Suppressor macrophage treated with lipopolysaccharide for 1 hour (primary cell): ENCODE measurements at regions not wholly inside any gene's neighbourhood (a gene's known extent, or its start where the extent isn't known, plus 50 kb on each side); places are given as distances from the start of the nearest gene placed in this dataset.
"Not testable (repeated sequence)": the region's sequence is repeated elsewhere in the genome, so short reads cannot be mapped to it uniquely, and the experiment has no call there.

Experiments
- DNase-seq, 3 donors: peaks; one replicate each; pipeline ENCODE4 v3.0.0-alpha.2; 2020 to 2022

DNA sequence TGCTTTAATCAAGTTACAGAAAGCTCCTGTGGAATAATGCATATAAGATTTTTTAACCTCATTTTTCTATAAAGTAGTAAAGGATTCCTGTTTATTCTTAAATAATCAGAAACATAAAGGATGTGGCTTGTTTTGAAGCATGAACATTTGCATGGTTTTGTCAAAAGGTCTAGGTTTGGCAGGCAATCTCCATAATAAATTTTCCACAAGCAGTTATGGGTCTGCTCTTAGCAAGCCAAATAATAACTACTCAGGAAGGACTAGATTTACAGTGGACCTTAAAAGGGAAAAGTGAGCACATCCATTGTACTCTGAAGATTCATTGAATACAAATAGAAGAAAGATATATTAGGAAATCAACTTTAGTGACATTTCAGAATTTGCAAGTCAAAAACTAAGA is 407.3 kb upstream of the CBLB start:
- DNase-seq = no peak

DNA sequence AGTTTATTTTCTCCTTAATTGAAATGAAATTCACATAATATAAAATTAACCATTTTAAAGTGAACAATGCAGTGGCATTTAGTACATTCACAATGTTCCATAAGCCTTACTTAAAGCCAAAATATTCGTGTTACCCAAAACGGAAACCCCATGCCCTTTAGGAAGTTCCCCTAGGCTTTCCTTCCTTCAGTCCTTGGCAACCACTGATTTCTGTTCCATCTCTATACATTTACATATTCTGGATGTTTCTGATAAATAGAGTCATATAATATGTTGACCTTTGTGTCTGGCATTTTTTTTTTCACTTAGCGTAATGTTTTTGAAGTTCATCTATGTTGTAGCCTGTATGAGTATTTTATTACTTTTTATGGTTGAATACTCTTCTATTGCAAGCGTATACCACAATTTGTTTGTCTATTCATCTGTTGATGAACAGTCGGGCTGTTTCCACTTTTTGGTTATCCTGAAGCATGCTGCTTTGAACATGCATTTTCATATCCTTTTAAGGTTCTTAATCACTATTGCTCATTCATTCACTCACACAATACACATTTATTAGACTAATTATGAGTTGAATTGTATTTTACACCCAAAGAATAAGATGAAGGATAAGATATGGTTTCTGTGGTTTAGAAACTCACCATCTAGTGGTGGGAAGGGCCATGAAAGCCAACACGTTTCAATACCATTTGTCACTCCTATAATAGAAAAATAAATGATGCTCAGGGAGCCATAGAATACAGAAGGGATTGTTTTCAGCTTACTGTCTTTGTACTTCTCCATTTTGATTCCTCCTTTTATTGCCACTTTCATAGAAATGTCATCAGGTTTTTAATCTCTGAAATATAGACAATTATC is 408.2 kb upstream of the CBLB start:
- DNase-seq = no peak

DNA sequence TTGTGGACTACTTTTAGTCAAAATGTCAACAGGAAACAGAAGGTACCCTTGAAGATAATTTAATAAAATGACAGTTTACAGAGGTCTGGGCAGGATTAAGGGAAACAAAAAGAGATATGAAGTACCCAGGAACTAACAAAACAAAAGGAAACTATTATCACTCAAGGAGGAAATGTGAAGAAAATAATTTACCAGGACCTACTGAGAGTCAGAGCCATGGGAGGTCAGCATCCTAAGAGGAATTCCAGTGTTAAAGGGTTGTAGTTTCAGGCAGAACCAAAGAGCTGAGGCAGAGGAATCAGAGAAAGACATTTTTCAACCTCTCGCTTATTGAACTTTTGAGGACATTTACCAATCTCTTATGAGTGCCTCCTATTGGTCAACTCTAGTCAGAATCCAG is 408.9 kb upstream of the CBLB start:
- DNase-seq = no peak

DNA sequence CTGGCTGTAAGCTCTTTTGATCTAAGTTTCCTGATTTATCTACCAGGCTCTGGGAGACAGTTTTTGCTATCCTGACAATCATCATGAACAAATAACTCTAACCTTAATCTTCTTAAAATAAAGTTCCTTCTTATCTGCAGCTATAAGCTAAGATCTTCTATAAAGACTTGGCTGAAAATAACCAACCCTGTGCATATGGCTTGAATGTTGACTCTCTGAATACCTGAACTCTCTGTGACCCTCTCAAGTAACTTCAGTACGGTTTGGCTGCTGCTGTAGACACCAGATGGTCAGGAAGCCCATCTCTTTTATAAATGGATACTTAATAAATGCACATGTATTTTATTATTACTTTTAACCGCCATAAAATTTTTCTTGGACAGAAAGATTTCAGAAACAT is 412.4 kb upstream of the CBLB start:
- DNase-seq = no peak

DNA sequence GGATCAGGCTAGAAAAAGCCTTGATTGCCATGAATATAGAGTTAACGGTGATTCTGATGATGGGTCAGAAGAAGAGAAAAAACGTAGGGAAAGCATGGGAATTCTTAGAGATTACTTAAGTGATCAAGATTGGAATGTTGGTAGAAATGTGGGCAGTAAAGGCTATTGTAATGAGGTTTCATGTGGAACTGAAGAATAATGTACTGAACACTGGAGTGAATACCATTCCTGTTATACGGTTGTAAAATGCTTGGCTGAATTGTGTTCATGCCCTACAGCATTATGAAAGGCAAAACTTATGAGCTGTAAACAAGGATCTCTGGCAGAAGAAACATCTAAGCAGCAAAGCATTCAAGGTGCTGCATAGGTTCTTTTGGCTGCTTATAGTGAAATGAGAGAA is 414.1 kb upstream of the CBLB start:
- no peak for DNase-seq

DNA sequence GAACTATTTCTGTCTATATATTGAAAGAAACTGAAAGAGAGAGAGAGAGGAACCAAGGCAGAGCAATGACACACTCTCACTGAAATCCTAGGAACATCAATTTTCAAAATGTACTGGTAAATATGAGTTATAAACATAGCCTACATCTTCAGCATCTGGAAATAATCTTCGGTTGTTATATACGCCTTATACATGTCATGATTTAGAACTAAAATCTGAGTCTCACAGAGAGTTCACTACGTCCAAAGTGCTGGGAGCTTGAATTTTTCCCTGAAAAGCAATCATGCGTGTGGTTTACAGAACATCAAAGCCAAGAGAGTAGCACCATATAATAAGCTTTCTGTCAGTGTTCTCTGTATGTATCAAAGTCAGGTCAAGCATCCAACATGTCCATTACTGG is 420.0 kb upstream of the CBLB start:
- no peak for DNase-seq

DNA sequence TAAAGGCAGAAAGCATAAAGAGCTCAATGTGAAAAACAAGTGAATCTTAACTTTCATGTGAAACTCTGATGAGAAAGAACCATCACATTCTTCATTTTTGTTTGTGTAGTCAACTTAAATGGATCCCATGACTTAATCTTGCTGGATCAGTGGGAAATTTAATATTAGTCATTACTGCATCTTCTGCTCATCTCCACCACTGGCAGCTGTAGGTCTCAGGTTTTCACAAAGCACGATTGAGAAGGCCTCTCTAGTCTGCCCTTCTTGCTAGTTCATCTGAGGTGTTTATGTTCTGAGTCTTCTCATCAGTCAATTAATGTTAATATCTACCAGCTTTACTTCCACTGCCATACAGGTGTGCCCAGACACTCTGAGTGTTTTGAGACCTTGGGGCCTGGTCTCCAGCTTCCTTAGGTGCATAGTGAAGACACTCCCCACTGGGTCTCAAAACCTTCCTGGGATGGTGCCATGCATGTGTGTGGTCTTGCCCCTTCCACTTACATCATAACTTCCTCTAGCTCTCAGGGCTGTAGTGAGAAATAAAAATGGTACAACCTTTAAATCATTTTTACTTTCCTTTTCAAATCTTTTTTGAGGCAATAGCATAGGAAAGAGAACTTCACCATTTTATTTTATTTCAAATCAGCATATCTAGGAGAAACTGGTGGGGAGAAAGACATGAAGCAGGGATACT is 421.6 kb upstream of the CBLB start:
- DNase-seq = no peak

DNA sequence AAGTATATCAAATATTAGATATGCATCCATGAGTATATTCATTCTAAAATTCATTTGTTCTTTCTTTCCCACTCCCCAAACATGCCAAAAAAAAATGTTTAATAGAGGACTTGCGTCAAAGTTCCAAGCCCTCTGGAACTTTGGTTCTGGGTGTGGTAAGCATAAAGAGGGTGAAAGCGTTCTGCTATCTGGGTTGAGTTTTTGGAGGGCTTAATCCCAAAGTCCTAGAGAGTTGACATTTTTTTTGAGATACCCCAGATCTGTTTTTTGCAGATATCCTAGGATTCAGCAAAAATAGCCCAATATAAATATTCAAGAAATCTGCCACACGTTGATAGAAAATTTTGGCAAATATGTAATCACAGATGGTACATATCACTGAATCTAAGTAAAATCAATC is 424.3 kb upstream of the CBLB start:
- DNase-seq = no peak

DNA sequence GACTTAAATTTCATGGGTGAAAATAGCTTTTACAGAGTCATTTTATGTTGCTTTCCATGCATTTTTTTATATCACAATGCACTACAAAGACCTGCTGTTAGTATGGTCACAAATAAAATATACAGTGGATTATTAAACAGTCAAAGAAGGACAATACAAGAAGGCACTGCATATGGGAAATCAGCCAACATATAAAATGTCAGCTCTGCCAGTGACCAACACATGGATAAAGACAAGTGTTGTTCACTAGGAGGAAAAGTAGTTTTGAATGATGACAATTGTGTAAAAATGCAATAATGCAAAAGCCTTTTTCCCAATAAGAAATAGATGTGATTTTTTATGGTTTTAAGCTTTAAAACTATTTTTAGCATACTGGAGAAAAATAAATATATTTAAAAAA is 425.3 kb upstream of the CBLB start:
- DNase-seq = no peak

DNA sequence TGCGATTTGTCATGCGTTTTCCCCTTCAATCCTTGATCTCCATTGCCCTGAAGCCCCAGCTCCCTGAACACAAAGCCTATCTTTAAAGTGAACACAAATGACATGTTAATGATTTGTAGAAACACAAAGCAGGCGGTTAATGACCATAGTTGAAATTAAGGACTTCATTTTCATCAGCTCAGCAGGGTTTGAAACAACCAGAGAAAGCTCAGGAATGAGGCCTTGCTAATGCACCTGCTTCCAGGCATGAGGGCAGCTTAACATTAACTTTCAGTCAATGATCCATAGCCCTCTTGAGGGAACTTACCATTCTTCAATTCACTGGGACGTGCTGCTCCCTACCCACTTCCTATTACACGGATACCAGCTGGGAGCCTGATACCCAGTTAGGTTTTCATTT is 427.2 kb upstream of the CBLB start:
- no peak for DNase-seq

DNA sequence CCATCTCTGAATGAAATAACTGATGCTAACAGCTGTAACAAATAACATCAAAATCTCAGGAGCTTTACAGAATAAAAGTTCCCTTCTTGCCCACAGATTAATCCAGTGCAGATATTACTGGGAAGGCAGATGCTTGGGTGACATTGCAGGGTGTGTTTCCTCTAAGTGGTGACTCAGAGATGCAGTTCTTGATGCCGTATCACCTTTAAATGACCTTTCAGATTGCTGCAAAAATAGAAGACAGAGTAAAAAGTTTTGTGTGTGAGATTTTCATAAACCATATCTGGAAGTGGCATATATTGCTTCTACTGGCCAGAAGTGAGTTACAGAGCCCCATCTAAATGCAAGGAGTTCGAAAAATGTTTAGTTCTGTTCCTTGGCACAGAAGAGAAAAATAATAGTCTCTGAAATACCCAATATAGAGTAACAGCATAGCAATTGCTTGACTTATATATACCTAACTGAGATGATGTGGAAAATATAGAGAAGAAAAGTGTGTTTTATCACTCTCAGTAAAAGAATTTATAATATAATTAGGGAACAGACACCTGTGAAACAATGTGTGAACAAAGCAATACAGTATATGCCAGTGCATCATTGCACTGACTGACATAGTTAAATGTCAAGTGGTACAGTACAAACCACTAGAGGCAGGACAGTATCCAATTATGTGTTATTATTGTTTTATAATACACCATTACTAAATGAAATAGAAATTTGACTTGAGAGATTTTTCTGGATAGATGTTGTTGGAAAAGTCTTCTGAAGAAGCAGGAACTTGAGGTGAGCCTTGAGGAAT is 430.7 kb upstream of the CBLB start:
- no peak for DNase-seq

DNA sequence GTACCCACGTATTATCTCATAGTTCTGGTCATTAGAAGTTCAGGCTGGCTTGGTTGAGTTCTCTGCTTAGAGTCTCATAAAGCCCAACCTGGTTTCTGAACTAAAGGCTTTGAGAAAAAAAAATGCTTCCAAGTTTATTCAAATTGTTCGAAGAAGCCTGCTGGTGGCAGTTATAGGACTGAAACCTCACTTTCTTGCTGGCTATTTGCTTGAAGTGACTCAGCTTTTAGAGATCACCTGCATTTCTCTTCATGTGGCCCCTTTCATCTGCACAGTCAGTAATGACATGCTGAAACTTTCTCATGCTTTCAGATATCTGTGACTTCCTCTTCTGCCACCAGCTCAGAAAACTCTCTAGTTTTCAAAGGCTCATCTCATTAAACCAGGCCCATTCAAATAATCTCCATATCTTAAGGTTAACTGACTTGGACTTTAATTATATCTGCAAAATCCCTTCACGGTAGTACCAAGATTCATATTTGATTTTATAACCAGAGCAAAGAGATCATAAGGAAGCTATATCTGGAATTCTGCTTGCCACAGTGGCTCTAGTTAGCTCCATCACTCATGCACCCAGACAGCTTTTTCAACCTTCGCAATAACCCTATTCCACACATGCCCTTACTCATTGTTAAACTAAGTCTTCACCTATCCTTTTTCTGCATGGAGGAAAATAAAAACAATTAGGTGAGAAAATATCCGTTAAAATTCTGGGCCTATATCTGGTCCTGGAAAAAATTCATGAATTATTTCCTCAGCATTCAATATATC is 433.8 kb upstream of the CBLB start:
- DNase-seq = no peak

DNA sequence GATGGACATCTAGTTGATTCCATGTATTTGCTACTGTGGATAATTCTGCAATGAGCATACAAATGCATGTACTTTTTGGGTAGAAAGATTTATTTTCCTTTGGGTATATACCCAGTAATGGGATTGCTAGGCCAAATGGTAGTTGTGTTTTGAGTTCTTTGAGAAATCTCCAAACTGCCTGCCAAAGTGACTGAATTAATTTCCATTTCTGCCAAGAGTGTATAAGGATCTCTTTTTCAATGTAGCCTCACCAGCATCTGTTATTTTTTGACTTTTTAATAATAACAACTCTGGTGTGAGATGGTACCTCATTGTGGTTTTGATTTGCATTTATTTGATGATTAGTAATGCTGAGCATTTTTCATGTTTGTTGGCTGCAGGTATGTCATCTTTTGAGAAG is 435.0 kb upstream of the CBLB start:
- DNase-seq = no peak

DNA sequence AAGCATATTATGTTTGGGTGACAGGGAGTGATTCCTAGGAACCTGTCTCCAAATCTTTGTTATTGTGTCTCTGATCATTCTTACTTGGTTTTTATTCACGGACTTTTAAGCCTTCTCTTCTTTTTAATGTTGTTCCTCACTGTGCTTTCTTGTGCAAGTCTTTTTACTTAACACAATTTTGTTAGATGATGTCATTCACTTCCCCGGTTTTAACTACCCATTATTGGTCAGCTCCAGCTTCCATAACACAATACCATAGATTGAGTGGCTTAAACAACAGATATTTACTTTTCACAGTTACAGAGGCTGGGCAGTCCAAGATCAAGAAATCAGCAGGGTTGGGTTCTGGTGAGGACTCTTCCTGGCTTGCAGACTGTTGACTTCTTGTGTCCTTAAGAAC is 436.3 kb upstream of the CBLB start:
- DNase-seq = no peak

DNA sequence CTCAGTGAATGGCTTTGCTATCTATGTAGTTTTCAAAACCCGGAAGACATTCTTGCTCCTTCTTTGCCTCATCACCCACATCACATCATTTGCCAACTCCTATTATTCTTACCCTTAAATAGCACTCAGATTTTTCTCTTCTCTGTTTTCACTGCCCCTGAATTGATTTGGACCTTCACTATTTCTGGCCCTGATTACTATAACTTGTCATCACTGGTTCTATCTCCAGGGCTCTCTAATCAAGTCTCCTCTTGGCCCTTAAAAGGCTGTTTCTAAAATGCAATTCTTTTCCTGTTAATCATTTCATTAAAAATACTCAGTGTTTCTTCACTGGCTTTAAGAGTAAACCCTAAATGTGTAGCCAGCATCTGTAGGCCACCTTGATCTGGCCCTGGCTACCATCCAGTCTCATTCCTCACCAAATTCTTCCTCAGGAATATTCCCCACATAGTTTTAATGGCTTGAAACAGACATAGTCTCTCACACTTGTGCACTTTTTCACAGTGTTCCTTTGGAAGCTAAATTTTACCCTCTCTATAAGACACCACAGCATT is 437.1 kb upstream of the CBLB start:
- DNase-seq = no peak

DNA sequence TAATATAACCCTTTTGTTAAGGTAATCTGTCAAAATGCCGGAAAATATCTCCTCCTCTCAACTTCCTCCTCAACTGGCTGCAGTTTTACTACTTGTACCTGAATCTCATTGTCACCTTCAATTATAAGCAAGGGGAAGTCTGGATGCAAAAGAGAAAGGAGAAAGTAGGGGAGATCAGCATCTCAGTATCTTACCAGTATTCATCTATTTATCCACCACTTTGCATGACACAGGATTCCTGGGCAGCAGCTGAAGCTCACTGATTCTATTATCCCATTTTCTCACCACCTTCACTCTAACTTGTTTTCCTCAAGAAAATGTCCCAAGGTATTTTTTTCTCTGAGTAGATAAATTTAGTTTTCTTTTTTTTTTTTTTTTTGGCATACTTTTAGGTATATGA is 440.5 kb upstream of the CBLB start:
- DNase-seq = no peak

DNA sequence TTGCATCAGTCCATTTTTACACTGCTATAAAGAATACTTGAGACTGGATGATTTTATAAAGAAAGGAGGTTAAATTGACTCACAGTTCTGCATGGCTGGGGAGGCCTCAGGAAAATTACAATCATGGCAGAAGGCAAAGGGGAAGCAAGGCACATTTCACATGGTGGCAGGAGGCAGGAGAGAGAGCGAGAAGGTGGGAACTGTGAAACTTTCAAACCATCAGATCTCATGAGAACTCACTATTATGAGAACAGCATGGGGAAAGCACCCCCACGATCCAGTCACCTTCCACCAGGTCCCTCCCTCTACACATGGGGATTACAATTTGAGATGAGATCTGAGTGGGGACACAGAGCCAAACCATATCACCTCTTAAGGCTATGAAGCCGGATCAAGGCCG is 441.0 kb upstream of the CBLB start:
- DNase-seq = not testable (repeated sequence)

DNA sequence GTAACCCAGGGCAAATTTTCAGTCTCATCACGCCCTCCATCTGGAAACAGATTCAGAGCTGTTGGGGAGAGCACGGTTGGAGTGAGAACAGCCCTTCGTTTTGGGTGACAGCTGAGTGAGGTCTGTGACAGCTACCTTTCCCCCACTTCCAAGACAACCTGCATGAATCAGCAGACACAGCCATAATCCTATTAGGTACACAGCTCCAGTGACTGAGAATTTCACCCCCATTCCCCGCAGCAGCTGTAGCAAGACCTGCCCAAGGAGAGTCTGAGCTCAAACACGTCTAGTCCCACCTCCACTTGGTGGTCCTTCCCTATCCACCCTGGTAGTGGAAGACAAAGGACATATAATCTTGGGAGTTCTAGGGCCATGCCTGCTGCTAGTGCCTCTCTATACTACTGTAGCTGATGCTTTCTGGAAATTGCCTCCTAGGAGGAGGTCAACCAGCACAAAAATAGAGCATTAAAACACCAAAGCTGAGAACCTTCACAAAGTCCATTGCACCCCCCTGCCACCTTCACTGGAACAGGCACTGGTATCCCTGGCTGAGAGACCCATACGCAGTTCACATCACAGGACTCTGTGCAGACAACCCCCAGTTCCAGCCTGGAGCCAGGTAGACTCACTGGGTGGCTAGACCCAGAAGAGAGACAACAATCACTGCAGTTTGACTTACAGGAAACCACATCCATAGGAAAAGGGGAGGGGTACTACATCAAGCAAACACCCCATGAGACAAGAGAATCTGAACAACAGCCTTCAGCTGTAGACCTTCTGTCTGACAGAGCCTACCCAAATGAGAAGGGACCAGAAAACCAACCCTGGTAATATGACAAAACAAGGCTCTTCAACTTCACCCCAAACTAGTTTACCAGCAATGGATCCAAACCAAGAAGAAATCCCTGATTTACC is 448.6 kb upstream of the CBLB start:
- DNase-seq = no peak

DNA sequence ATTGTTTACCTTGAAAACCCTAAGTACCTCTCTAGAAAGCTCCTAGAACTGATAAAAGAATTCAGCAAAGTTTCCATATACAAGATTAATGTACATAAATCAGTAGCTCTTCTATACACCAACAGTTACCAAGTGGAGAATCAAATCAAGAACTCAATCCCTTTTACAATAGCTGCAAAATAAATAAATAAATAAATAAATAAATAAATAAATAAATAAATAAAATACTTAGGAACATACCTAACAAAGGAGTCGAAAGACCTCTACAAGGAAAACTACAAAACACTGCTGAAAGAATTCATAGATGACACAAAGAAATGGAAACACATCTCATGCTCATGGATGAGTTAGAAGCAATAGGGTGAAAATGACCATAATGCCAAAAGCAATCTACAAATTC is 452.6 kb upstream of the CBLB start:
- DNase-seq = not testable (repeated sequence)

DNA sequence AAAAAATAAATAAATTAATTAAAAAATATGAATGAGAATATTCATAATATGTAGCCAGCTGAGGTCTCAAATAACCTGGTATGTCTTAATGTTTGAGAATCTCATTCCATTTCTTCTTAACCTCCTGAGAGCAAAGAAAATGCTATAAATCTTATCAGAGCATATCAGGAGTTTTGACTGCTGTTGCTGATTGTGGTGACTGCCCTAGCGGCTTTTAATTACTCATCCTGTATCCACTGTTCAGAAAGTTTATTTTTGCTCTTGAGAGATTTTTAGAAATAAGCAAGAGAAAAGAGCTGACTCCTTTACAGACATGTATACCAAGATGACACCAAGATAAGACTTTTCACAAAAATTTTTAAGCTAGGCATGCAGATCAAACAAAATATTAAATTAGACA is 454.8 kb upstream of the CBLB start:
- no peak for DNase-seq

DNA sequence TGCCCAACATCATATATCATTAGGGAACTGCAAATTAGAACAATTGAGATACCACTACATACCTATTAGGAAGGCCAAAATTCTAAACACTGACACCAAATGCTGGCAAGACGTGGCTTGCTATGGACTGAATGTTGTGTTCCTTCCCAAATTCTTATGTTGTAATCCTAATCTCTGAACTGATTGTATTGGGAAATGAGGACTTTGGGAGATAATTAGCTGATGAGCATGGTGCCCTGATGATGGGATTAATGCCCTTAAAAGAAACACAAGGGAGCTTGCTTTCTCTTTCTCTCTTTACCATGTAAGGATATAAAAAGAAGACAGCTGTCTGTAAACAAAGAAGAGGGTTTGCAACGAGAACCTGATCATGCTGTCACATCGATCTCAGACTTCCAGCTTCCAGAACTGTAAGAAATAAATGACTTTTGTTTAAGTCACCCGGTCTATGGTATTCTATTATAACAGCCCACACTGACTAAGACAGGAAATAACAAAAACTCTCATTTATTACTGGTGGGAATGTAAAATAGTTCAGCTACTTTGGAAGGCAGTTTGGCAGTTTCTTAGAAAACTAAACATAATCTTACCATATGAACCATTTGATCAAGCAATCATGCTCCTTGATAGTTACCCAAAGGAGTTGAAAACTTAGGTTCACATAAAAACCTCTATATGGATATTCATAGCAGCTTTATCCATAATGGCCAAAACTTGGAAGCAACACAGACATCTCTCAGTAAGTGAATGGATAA is 458.3 kb upstream of the CBLB start:
- no peak for DNase-seq
